OCI-LY3 (cell line): ENCODE measurements at regions not wholly inside any gene's neighbourhood (a gene's known extent, or its start where the extent isn't known, plus 50 kb on each side); places are given as distances from the start of the nearest gene placed in this dataset.

Source experiments
- CTCF ChIP-seq: fragments of 200-600, 300-600 bp; sonication (generic); IDR thresholded peaks from 2 replicates; pipeline ENCODE4 v1.5.1; 2014; ENCODE audit warnings: antibody characterized with exemption, low read length, low read depth
- EZH2phosphoT487 ChIP-seq: fragments of 200-600 bp; shearing (Covaris generic); IDR thresholded peaks from 2 replicates; pipeline ENCODE4 v1.6.1; 2018; ENCODE audit warnings: antibody characterized with exemption, mixed run types, low read depth

GRCh38 chr7:85627791-85628586, 441.1 kb upstream of the SEMA3D start:
- TF ChIP-seq CTCF, result no peak
- no peak for TF ChIP-seq EZH2phosphoT487
